ENCODE measurements at regions not wholly inside any gene's neighbourhood (a gene's known extent, or its start where the extent isn't known, plus 50 kb on each side); places are given as distances from the start of the nearest gene placed in this dataset.

GRCh38 chr12:128170181-128170580 is 96.8 kb upstream of the TMEM132C start:
- TF ChIP-seq RXRA (IDR thresholded peaks at IDR 0.05; ENCODE audit: insufficient read depth, low read depth, low read length) = no peak
- TF ChIP-seq TCF12 (IDR thresholded peaks at IDR 0.05; ENCODE audit: low read depth, low read length) = no peak
- TF ChIP-seq HDAC2 (IDR thresholded peaks at IDR 0.05; ENCODE audit: borderline replicate concordance in 1 of 2, low read depth in 2 of 2, low read length in 2 of 2) = no peak
- no peak for TF ChIP-seq CTCF (IDR thresholded peaks at IDR 0.05; ENCODE audit: control extremely low read depth in 1 of 3, insufficient read depth in 1 of 3, low read depth in 1 of 3, low read length in 3 of 3)
- TF ChIP-seq RBBP5 (IDR thresholded peaks at IDR 0.05; ENCODE audit: borderline replicate concordance, low read depth, low read length) = no peak
- no peak for TF ChIP-seq POLR2AphosphoS5 (IDR thresholded peaks at IDR 0.05; ENCODE audit: low read depth, low read length)
- no peak for TF ChIP-seq USF2 (IDR thresholded peaks at IDR 0.05; ENCODE audit: low read length)
